ENCODE measurements at regions not wholly inside any gene's neighbourhood (a gene's known extent, or its start where the extent isn't known, plus 50 kb on each side); places are given as distances from the start of the nearest gene placed in this dataset.

DNA sequence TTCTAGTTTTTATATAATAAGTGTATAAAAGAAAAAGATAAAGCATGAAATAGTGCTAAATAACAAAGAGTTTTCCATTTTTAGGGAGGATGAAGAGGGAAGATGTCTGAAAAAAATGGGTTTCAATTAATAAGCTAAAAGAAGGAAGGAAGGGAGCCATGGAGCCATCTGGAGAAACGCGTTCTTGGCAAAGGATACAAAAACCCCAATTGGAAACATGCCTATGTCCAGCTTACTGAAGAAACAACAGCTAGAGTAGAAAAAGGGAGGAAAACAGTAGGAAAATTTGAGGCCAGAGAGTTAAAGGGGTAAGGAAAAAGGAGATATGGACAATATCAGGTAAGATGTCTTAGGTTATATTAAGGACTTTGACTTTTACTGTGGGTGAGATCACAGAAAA, 416.2 kb upstream of the GHITM start:
- Histone ChIP-seq H2AFZ (ENCODE audit: low read depth, low read length) (no peak overlapping the region), H3K4me1 (ENCODE audit: control insufficient read depth, extremely low read depth, insufficient read depth, low read length) (peaks cover 26% of the 10 kb centered on the region), H3K9me3 (replicated peaks; ENCODE audit: control insufficient read depth, insufficient read depth, low read length) (no peaks in the 10 kb centered on the region), H3K27me3 (ENCODE audit: control insufficient read depth in 2 of 2, insufficient read depth in 2 of 2, low read length in 2 of 2) (no peaks in the 10 kb centered on the region), H4K20me1 (replicated peaks; ENCODE audit: control insufficient read depth, extremely low read depth, insufficient read depth, low read length) (no peaks in the 10 kb centered on the region), H3K9ac (replicated peaks; ENCODE audit: extremely low read depth, insufficient read depth, low read length) (no peak overlapping the region), H3K79me2 (ENCODE audit: control insufficient read depth, insufficient read depth, low read length) (no peaks in the 10 kb centered on the region), H3K9me1 (replicated peaks; ENCODE audit: control insufficient read depth, extremely low read depth, insufficient read depth, low read length) (no peaks in the 10 kb centered on the region), H3K27ac (ENCODE audit: insufficient read depth, low read depth, low read length) (no peak overlapping the region), H3K4me2 (ENCODE audit: insufficient read depth, low read length) (no peak overlapping the region), H3K4me3 (replicated peaks in 1 of 3; ENCODE audit: insufficient read depth in 1 of 3, low read depth in 1 of 3, low read length in 3 of 3) (no peak overlapping the region), H3K36me3 (ENCODE audit: control insufficient read depth in 2 of 2, extremely low read depth in 1 of 2, insufficient read depth in 2 of 2, low read length in 2 of 2) (no peaks in the 10 kb centered on the region)
- TF ChIP-seq FOS (IDR thresholded peaks at IDR 0.05; ENCODE audit: borderline replicate concordance, insufficient read depth, low read length) (no peak), POLR2A (IDR thresholded peaks at IDR 0.05; ENCODE audit: low read depth, low read length) (no peak), GATA2 (IDR thresholded peaks at IDR 0.05; ENCODE audit: insufficient read depth, insufficient read length, low read depth, low read length) (no peak), POLR2AphosphoS5 (IDR thresholded peaks at IDR 0.05; ENCODE audit: insufficient read depth, low read depth, low read length) (no peak), EZH2 (IDR thresholded peaks at IDR 0.05; ENCODE audit: borderline replicate concordance, low read depth, low read length, severe bottlenecking) (no peak), JUN (IDR thresholded peaks at IDR 0.05; ENCODE audit: borderline replicate concordance, insufficient read depth, insufficient read length, low read depth) (no peak)
- TF ChIP-seq, protein P1, sequence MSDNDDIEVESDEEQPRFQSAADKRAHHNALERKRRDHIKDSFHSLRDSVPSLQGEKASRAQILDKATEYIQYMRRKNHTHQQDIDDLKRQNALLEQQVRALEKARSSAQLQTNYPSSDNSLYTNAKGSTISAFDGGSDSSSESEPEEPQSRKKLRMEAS (IDR thresholded peaks at IDR 0.05; ENCODE audit: insufficient read depth, insufficient read length) = no peak
- no TSS peak for BruUV-seq (replicated peaks)
- intact Hi-C loops (cut with micrococcal nuclease) = no loop called here
- ChIA-PET POLR2A (no interaction called here), CTCF (no interaction called here)
- no peak for DNase-seq (ENCODE audit: low read depth, low spot score)
- dilution Hi-C loops (cut with MboI; ENCODE audit: extremely low pct_ligation_motif_present, low sequenced_read_pairs) = no loop called here
- no peak for FAIRE-seq

DNA sequence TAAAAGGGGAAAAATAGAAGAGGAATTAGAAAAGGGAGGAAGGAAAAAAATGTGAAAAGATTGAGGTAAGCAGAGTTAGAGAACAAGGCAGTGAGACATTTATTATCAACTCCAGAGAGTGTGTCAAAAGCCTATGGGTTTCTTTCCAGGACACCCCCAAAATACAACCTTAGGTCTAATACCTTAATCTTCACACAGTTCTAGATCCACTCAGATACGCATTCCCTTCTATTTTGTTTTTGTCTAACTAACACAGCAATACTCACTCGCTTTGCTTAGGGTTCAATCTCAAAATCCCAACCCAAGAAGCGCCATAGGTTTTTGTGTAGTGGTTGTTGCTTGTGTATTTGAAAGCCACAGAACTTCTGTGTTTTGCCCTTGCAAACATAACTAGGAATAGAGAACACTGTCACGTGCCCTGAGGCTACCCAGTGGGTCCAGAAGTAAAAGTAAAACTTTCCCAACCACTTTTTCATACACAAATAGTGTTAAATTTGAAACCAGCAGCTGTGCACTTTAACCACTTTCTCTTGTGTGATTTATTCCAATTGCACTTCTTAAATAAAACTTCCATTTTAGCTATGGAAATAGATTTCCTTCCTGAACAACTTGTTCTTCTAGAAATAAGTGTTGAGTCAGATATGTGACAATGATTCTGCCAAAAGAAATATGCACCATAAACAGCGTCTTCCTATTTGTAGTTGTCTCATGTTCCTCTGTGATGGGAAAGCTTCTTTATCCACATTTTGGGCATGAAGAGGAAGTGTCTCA, 414.7 kb upstream of the GHITM start:
- intact Hi-C loops (cut with micrococcal nuclease) = no loop called here
- H3K4me3 ChIP-seq (replicated peaks in 1 of 3; ENCODE audit: insufficient read depth in 1 of 3, low read depth in 1 of 3, low read length in 3 of 3) = no peak overlapping the region
- BruUV-seq (replicated peaks) = no TSS peak
- no peaks in the 10 kb centered on the region for H3K9me3 ChIP-seq (replicated peaks; ENCODE audit: control insufficient read depth, insufficient read depth, low read length)
- TF ChIP-seq FOS (IDR thresholded peaks at IDR 0.05; ENCODE audit: borderline replicate concordance, insufficient read depth, low read length) (peak; percentile 57), POLR2AphosphoS5 (IDR thresholded peaks at IDR 0.05; ENCODE audit: insufficient read depth, low read depth, low read length) (no peak), POLR2A (IDR thresholded peaks at IDR 0.05; ENCODE audit: low read depth, low read length) (no peak), EZH2 (IDR thresholded peaks at IDR 0.05; ENCODE audit: borderline replicate concordance, low read depth, low read length, severe bottlenecking) (no peak), JUN (IDR thresholded peaks at IDR 0.05; ENCODE audit: borderline replicate concordance, insufficient read depth, insufficient read length, low read depth) (no peak)
- TF ChIP-seq, protein P2, sequence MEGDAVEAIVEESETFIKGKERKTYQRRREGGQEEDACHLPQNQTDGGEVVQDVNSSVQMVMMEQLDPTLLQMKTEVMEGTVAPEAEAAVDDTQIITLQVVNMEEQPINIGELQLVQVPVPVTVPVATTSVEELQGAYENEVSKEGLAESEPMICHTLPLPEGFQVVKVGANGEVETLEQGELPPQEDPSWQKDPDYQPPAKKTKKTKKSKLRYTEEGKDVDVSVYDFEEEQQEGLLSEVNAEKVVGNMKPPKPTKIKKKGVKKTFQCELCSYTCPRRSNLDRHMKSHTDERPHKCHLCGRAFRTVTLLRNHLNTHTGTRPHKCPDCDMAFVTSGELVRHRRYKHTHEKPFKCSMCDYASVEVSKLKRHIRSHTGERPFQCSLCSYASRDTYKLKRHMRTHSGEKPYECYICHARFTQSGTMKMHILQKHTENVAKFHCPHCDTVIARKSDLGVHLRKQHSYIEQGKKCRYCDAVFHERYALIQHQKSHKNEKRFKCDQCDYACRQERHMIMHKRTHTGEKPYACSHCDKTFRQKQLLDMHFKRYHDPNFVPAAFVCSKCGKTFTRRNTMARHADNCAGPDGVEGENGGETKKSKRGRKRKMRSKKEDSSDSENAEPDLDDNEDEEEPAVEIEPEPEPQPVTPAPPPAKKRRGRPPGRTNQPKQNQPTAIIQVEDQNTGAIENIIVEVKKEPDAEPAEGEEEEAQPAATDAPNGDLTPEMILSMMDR (IDR thresholded peaks at IDR 0.05; ENCODE audit: extremely low read depth in 1 of 2, insufficient read depth in 1 of 2, low read depth in 1 of 2, low read length in 2 of 2) = no peak
- TF ChIP-seq, protein P1 (IDR thresholded peaks at IDR 0.05; ENCODE audit: insufficient read depth, insufficient read length) = no peak
- ChIA-PET POLR2A (no interaction called here), CTCF (interaction anchor here (1.0 kb wide), 1 partner anchor 77 kb away, joined by 4 read pairs; no protein-coding TSS in a partner anchor)
- H3K79me2 ChIP-seq (ENCODE audit: control insufficient read depth, insufficient read depth, low read length) = no peaks in the 10 kb centered on the region
- dilution Hi-C loops (cut with MboI; ENCODE audit: extremely low pct_ligation_motif_present, low sequenced_read_pairs) = no loop called here
- no peak overlapping the region for H3K9ac ChIP-seq (replicated peaks; ENCODE audit: extremely low read depth, insufficient read depth, low read length)
- H3K27me3 ChIP-seq (ENCODE audit: control insufficient read depth in 2 of 2, insufficient read depth in 2 of 2, low read length in 2 of 2) = no peaks in the 10 kb centered on the region
- H3K36me3 ChIP-seq (ENCODE audit: control insufficient read depth in 2 of 2, extremely low read depth in 1 of 2, insufficient read depth in 2 of 2, low read length in 2 of 2) = no peaks in the 10 kb centered on the region
- DNase-seq (ENCODE audit: low read depth, low spot score) (peak; percentile 71), FAIRE-seq (peak; percentile 54)
- H3K27ac ChIP-seq (ENCODE audit: insufficient read depth, low read depth, low read length) = peak overlapping the region; percentile 24
- H4K20me1 ChIP-seq (replicated peaks; ENCODE audit: control insufficient read depth, extremely low read depth, insufficient read depth, low read length) = no peaks in the 10 kb centered on the region
- H2AFZ ChIP-seq (ENCODE audit: low read depth, low read length) = peak overlapping the region; percentile 74
- peaks cover 21% of the 10 kb centered on the region for H3K4me1 ChIP-seq (ENCODE audit: control insufficient read depth, extremely low read depth, insufficient read depth, low read length)
- no peaks in the 10 kb centered on the region for H3K9me1 ChIP-seq (replicated peaks; ENCODE audit: control insufficient read depth, extremely low read depth, insufficient read depth, low read length)
- H3K4me2 ChIP-seq (ENCODE audit: insufficient read depth, low read length) = peak overlapping the region; percentile 76

Measured in endothelial cell of umbilical vein (primary cell).